Activated B cell treated with CpG ODN at 0.5 μM for 24 hours (primary cell): ENCODE measurements at regions not wholly inside any gene's neighbourhood (a gene's known extent, or its start where the extent isn't known, plus 50 kb on each side); places are given as distances from the start of the nearest gene placed in this dataset.

ENCODE experiments used
- ATAC-seq: fragments of 200-7000 bp; cut with Tn5 transposase; one replicate; pipeline ENCODE4 v1.10.0; 2021; ENCODE audit warnings: low read depth, mild to moderate bottlenecking, moderate library complexity
- CTCF ChIA-PET: fragments of 350-600 bp; sonication (Branson Sonifier 250); formaldehyde crosslinking; loops from one replicate; lab custom pipeline; 2021; ENCODE audit warnings: antibody characterized with exemption; lab: Charles Lee
- POLR2A ChIA-PET: fragments of 350-600 bp; sonication (Branson Sonifier 250); formaldehyde crosslinking; loops from one replicate; lab custom pipeline; 2021; ENCODE audit warnings: antibody characterized with exemption; lab: Charles Lee
- DNase-seq: peaks from one replicate; pipeline ENCODE4 v3.0.0; 2022
- H3K27ac Mint-ChIP-seq: one replicate; pipeline ENCODE4 v1.8.0; 2020; ENCODE audit warnings: mixed read lengths
- H3K27me3 Mint-ChIP-seq: one replicate; pipeline ENCODE4 v1.8.0; 2021; ENCODE audit warnings: mixed read lengths
- H3K36me3 Mint-ChIP-seq: one replicate; pipeline ENCODE4 v1.8.0; 2021; ENCODE audit warnings: low read depth, mixed read lengths
- H3K4me1 Mint-ChIP-seq: one replicate; pipeline ENCODE4 v1.8.0; 2021; ENCODE audit warnings: mixed read lengths
- H3K4me3 Mint-ChIP-seq: one replicate; pipeline ENCODE4 v1.8.0; 2020; ENCODE audit warnings: mild to moderate bottlenecking, mixed read lengths
- H3K9me3 Mint-ChIP-seq: one replicate; pipeline ENCODE4 v1.8.0; 2020; ENCODE audit warnings: mixed read lengths
- CTCF ChIP-seq: fragments of 200-600 bp; IDR thresholded peaks from one replicate; pipeline ENCODE4 v1.8.0; 2022; ENCODE audit warnings: antibody characterized with exemption, mild to moderate bottlenecking
- intact Hi-C: fragments of 100-400 bp; cut with micrococcal nuclease; formaldehyde crosslinking; loops from one replicate; pipeline ENCODE4 v1.15.1; 2024

GRCh38 chr4:83679254-83679653, 143.3 kb downstream of the GPAT3 start:
- intact Hi-C loops: no loop called here
- no peaks in the 10 kb centered on the region for H3K4me1 Mint-ChIP-seq
- ChIA-PET POLR2A (no interaction called here), CTCF (no interaction called here)
- ATAC-seq (no peak), DNase-seq (no peak)
- no peaks in the 10 kb centered on the region for H3K9me3 Mint-ChIP-seq
- H3K4me3 Mint-ChIP-seq: no peak overlapping the region
- no peaks in the 10 kb centered on the region for H3K36me3 Mint-ChIP-seq
- peaks cover 19% of the 10 kb centered on the region for H3K27me3 Mint-ChIP-seq
- no peak overlapping the region for H3K27ac Mint-ChIP-seq
- TF ChIP-seq CTCF: no peak

- ATAC-seq: no peak
- TF ChIP-seq CTCF: no peak
- peaks cover 19% of the 10 kb centered on the region for H3K27me3 Mint-ChIP-seq
- ChIA-PET CTCF (no interaction called here), POLR2A (no interaction called here)
- intact Hi-C loops: no loop called here
- no peak overlapping the region for H3K27ac Mint-ChIP-seq
- no peak for DNase-seq
- H3K9me3 Mint-ChIP-seq: no peaks in the 10 kb centered on the region
- H3K36me3 Mint-ChIP-seq: no peaks in the 10 kb centered on the region
- no peak overlapping the region for H3K4me3 Mint-ChIP-seq
- H3K4me1 Mint-ChIP-seq: no peaks in the 10 kb centered on the region
Observed at GRCh38 chr4:83677656-83678055, 141.7 kb downstream of the GPAT3 start.

GRCh38 chr4:83664741-83665140, 128.8 kb downstream of the GPAT3 start:
- TF ChIP-seq CTCF: no peak
- H3K4me3 Mint-ChIP-seq: no peak overlapping the region
- no peaks in the 10 kb centered on the region for H3K9me3 Mint-ChIP-seq
- H3K27ac Mint-ChIP-seq: no peak overlapping the region
- intact Hi-C loops: no loop called here
- DNase-seq: no peak
- H3K4me1 Mint-ChIP-seq: no peaks in the 10 kb centered on the region
- POLR2A ChIA-PET: no interaction called here
- H3K27me3 Mint-ChIP-seq: peaks cover 20% of the 10 kb centered on the region
- CTCF ChIA-PET: no interaction called here
- H3K36me3 Mint-ChIP-seq: no peaks in the 10 kb centered on the region
- ATAC-seq: no peak

- H3K27me3 Mint-ChIP-seq: peaks cover 22% of the 10 kb centered on the region
- TF ChIP-seq CTCF: no peak
- H3K27ac Mint-ChIP-seq: no peak overlapping the region
- DNase-seq (no peak), ATAC-seq (no peak)
- no peak overlapping the region for H3K4me3 Mint-ChIP-seq
- CTCF ChIA-PET: no interaction called here
- no peaks in the 10 kb centered on the region for H3K36me3 Mint-ChIP-seq
- POLR2A ChIA-PET: no interaction called here
- H3K4me1 Mint-ChIP-seq: no peaks in the 10 kb centered on the region
- no peaks in the 10 kb centered on the region for H3K9me3 Mint-ChIP-seq
- intact Hi-C loops: no loop called here
Observed at GRCh38 chr4:83664071-83664470, 128.2 kb downstream of the GPAT3 start.

GRCh38 chr4:83662204-83662603, 126.3 kb downstream of the GPAT3 start:
- intact Hi-C loops: no loop called here
- Mint-ChIP-seq H3K27me3 (peaks cover 23% of the 10 kb centered on the region), H3K4me1 (no peaks in the 10 kb centered on the region), H3K4me3 (no peak overlapping the region), H3K27ac (no peak overlapping the region), H3K36me3 (no peaks in the 10 kb centered on the region), H3K9me3 (no peaks in the 10 kb centered on the region)
- ChIA-PET CTCF (no interaction called here), POLR2A (no interaction called here)
- ATAC-seq (no peak), DNase-seq (no peak)
- TF ChIP-seq CTCF: no peak
